Parathyroid adenoma (tissue), 2 donors: ENCODE measurements at regions not wholly inside any gene's neighbourhood (a gene's known extent, or its start where the extent isn't known, plus 50 kb on each side); places are given as distances from the start of the nearest gene placed in this dataset.
A peak's percentile ranks its signal among the peaks of the same experiment; 100 is the strongest.

Experiments used
- H2AFZ ChIP-seq: fragments of 300-600 bp; sonication (generic); one replicate; pipeline ENCODE4 v1.7.0; 2017; ENCODE audit warnings: antibody characterized with exemption, mild to moderate bottlenecking
- H3K27ac ChIP-seq: fragments of 300-600 bp; sonication (generic); one replicate; pipeline ENCODE4 v1.7.0; 2017
- H3K27me3 ChIP-seq: fragments of 300-600 bp; sonication (generic); one replicate; pipeline ENCODE4 v1.7.0; 2017; ENCODE audit warnings: low read length; ENCODE audit not compliant: control insufficient read depth, insufficient read depth
- H3K36me3 ChIP-seq: fragments of 300-600 bp; sonication (generic); one replicate; pipeline ENCODE4 v1.7.0; 2017; ENCODE audit warnings: low read length; ENCODE audit not compliant: control insufficient read depth, insufficient read depth
- H3K4me1 ChIP-seq: fragments of 300-600 bp; sonication (generic); one replicate; pipeline ENCODE4 v1.7.0; 2017; ENCODE audit warnings: control low read depth
- H3K4me2 ChIP-seq: fragments of 300-600 bp; sonication (generic); one replicate; pipeline ENCODE4 v1.7.0; 2017; ENCODE audit warnings: low read length
- H3K4me3 ChIP-seq: fragments of 300-600 bp; sonication (generic); one replicate; pipeline ENCODE4 v1.7.0; 2017; ENCODE audit warnings: low read depth, low read length
- H3K79me2 ChIP-seq: fragments of 300-600 bp; sonication (generic); one replicate; pipeline ENCODE4 v1.7.0; 2017; ENCODE audit warnings: control low read depth
- H3K9ac ChIP-seq: fragments of 300-600 bp; sonication (generic); one replicate; pipeline ENCODE4 v1.7.0; 2017; ENCODE audit warnings: mild to moderate bottlenecking
- H3K9me3 ChIP-seq: fragments of 300-600 bp; sonication (generic); one replicate; pipeline ENCODE4 v1.7.0; 2017; ENCODE audit warnings: low read length; ENCODE audit not compliant: control insufficient read depth
- CTCF ChIP-seq: fragments of 300-600 bp; sonication (generic); IDR thresholded peaks from one replicate; pipeline ENCODE4 v1.7.0; 2017; ENCODE audit warnings: antibody characterized with exemption, mild to moderate bottlenecking
- donor health status: primary hyperparathyroidism.

GRCh38 chr4:29541757-29542156 lies 1178.4 kb upstream of the PCDH7 start:
- Histone ChIP-seq H3K27me3 (no peaks in the 10 kb centered on the region), H3K79me2 (no peaks in the 10 kb centered on the region), H3K4me2 (no peak overlapping the region), H3K4me1 (no peaks in the 10 kb centered on the region), H2AFZ (no peak overlapping the region), H3K9me3 (no peaks in the 10 kb centered on the region), H3K4me3 (no peak overlapping the region), H3K27ac (no peak overlapping the region), H3K9ac (no peak overlapping the region), H3K36me3 (no peaks in the 10 kb centered on the region)
- TF ChIP-seq CTCF, result no peak

GRCh38 chr4:29549342-29549741 lies 1170.8 kb upstream of the PCDH7 start:
- no peak overlapping the region for H3K27ac ChIP-seq
- no peak overlapping the region for H3K4me2 ChIP-seq
- no peak overlapping the region for H3K4me3 ChIP-seq
- H3K27me3 ChIP-seq, result no peaks in the 10 kb centered on the region
- no peaks in the 10 kb centered on the region for H3K36me3 ChIP-seq
- TF ChIP-seq CTCF, result no peak
- no peak overlapping the region for H3K9ac ChIP-seq
- no peaks in the 10 kb centered on the region for H3K79me2 ChIP-seq
- no peaks in the 10 kb centered on the region for H3K9me3 ChIP-seq
- H2AFZ ChIP-seq, result no peak overlapping the region
- no peaks in the 10 kb centered on the region for H3K4me1 ChIP-seq

GRCh38 chr4:29551821-29552220 lies 1168.3 kb upstream of the PCDH7 start:
- Histone ChIP-seq H3K36me3 (no peaks in the 10 kb centered on the region), H3K79me2 (no peaks in the 10 kb centered on the region), H3K4me2 (no peak overlapping the region), H2AFZ (no peak overlapping the region), H3K9ac (no peak overlapping the region), H3K9me3 (no peaks in the 10 kb centered on the region), H3K4me3 (no peak overlapping the region), H3K4me1 (no peaks in the 10 kb centered on the region), H3K27me3 (no peaks in the 10 kb centered on the region), H3K27ac (no peak overlapping the region)
- no peak for TF ChIP-seq CTCF

- Histone ChIP-seq H2AFZ (no peak overlapping the region), H3K27ac (no peak overlapping the region), H3K36me3 (no peaks in the 10 kb centered on the region), H3K4me3 (no peak overlapping the region), H3K4me1 (no peaks in the 10 kb centered on the region), H3K4me2 (no peak overlapping the region), H3K9ac (no peak overlapping the region), H3K9me3 (no peaks in the 10 kb centered on the region), H3K79me2 (no peaks in the 10 kb centered on the region), H3K27me3 (no peaks in the 10 kb centered on the region)
- TF ChIP-seq CTCF, result no peak
These were observed 1166.3 kb upstream of the PCDH7 start for GRCh38 chr4:29553846-29554245.

GRCh38 chr4:29558789-29559188 lies 1161.4 kb upstream of the PCDH7 start:
- Histone ChIP-seq H3K27me3 (no peaks in the 10 kb centered on the region), H3K4me1 (no peaks in the 10 kb centered on the region), H3K4me2 (peak overlapping the region; percentile 33), H3K4me3 (no peak overlapping the region), H3K27ac (no peak overlapping the region), H3K79me2 (no peaks in the 10 kb centered on the region), H3K9ac (no peak overlapping the region), H3K9me3 (no peaks in the 10 kb centered on the region), H3K36me3 (no peaks in the 10 kb centered on the region), H2AFZ (no peak overlapping the region)
- no peak for TF ChIP-seq CTCF
